ENCODE measurements at regions not wholly inside any gene's neighbourhood (a gene's known extent, or its start where the extent isn't known, plus 50 kb on each side); places are given as distances from the start of the nearest gene placed in this dataset.
"Not testable (repeated sequence)": the region's sequence is repeated elsewhere in the genome, so short reads cannot be mapped to it uniquely, and the experiment has no call there.

- no peak for DNase-seq
Measured at GRCh38 chr12:131444220-131445164, 266.4 kb upstream of the SFSWAP start.

- DNase-seq: no peak
Measured at GRCh38 chr12:131445184-131445774, 265.6 kb upstream of the SFSWAP start.

- DNase-seq: no peak
Measured at GRCh38 chr12:131445795-131446194, 265.1 kb upstream of the SFSWAP start.

- DNase-seq: not testable (repeated sequence)
Measured at GRCh38 chr12:131447636-131448035, 263.3 kb upstream of the SFSWAP start.

GRCh38 chr12:131448254-131448795 is 262.6 kb upstream of the SFSWAP start:
- DNase-seq: no peak

GRCh38 chr12:131449027-131449426 is 261.9 kb upstream of the SFSWAP start:
- no peak for DNase-seq

GRCh38 chr12:131452444-131452860 is 258.4 kb upstream of the SFSWAP start:
- peak; percentile 54 for DNase-seq

GRCh38 chr12:131454418-131455217 is 256.3 kb upstream of the SFSWAP start:
- DNase-seq: peak; percentile 58

GRCh38 chr12:131455218-131455506 is 255.7 kb upstream of the SFSWAP start:
- DNase-seq: no peak

- no peak for DNase-seq
Measured at GRCh38 chr12:131455581-131456110, 255.2 kb upstream of the SFSWAP start.

GRCh38 chr12:131456301-131457027 is 254.4 kb upstream of the SFSWAP start:
- no peak for DNase-seq

- DNase-seq: no peak
Measured at GRCh38 chr12:131457028-131457310, 253.9 kb upstream of the SFSWAP start.

- DNase-seq: no peak
Measured at GRCh38 chr12:131457331-131458047, 253.4 kb upstream of the SFSWAP start.

GRCh38 chr12:131458048-131458374 is 252.9 kb upstream of the SFSWAP start:
- DNase-seq: no peak

GRCh38 chr12:131458931-131459772 is 251.7 kb upstream of the SFSWAP start:
- DNase-seq: no peak

- no peak for DNase-seq
Measured at GRCh38 chr12:131459773-131460365, 251.0 kb upstream of the SFSWAP start.

- DNase-seq: no peak
Measured at GRCh38 chr12:131460520-131460919, 250.4 kb upstream of the SFSWAP start.

GRCh38 chr12:131461096-131461495 is 249.8 kb upstream of the SFSWAP start:
- no peak for DNase-seq

- no peak for DNase-seq
Measured at GRCh38 chr12:131463174-131463573, 247.7 kb upstream of the SFSWAP start.

GRCh38 chr12:131464081-131464480 is 246.8 kb upstream of the SFSWAP start:
- DNase-seq: no peak

GRCh38 chr12:131466306-131466705 is 244.6 kb upstream of the SFSWAP start:
- no peak for DNase-seq

Measured in stimulated activated CD8-positive, alpha-beta memory T cell treated with anti-CD3 and anti-CD28 coated beads, Interleukin-4, amount 100 ng/mL, for 48 hours (primary cell).